ENCODE measurements at regions not wholly inside any gene's neighbourhood (a gene's known extent, or its start where the extent isn't known, plus 50 kb on each side); places are given as distances from the start of the nearest gene placed in this dataset.

GRCh38 chr10:131825960-131826650 is 74.7 kb upstream of the PPP2R2D start:
- TF ChIP-seq CTCF (IDR thresholded peaks at IDR 0.05): no peak
- no peak for TF ChIP-seq POLR2A (IDR thresholded peaks at IDR 0.05)
